ENCODE measurements at regions not wholly inside any gene's neighbourhood (a gene's known extent, or its start where the extent isn't known, plus 50 kb on each side); places are given as distances from the start of the nearest gene placed in this dataset.
"Not testable (repeated sequence)": the region's sequence is repeated elsewhere in the genome, so short reads cannot be mapped to it uniquely, and the experiment has no call there.

DNA sequence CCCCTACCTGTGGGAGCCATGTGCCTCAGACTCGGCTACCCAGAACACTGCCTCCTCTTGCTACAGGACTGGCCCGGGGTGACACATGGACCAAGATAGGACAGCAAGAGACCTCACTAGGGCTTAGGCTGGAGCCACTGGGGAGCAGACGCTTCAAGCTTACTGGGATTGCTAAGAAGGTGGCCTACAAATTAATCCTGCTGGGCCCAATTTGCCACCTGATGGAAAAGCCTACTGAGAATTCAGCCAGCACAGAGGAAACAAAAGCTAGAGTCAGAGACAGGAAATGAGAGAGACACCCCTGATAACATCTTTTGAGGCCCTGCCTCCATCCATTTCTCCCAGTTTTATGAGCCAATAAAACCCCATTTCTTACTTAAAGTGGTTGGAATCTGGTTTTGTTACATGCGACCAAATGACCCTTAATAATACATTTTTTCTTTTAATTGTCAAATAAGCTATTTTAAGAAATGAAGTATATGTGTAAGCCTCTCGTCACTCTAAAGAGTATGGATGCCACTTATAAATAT, 282.1 kb downstream of the CXCL12 start:
- DNase-seq (ENCODE audit: insufficient read length) (no peak), FAIRE-seq (peak; percentile 33)
- TF ChIP-seq TAF1 (IDR thresholded peaks at IDR 0.05; ENCODE audit: borderline replicate concordance, low read depth, low read length) (no peak), POLR2A (IDR thresholded peaks at IDR 0.05; ENCODE audit: low read depth, low read length) (no peak), POLR2AphosphoS5 (IDR thresholded peaks at IDR 0.05; ENCODE audit: low read depth, low read length) (no peak)

GRCh38 chr10:44101082-44101481, 283.8 kb downstream of the CXCL12 start:
- TF ChIP-seq POLR2AphosphoS5 (IDR thresholded peaks at IDR 0.05; ENCODE audit: low read depth, low read length) (no peak), TAF1 (IDR thresholded peaks at IDR 0.05; ENCODE audit: borderline replicate concordance, low read depth, low read length) (no peak), POLR2A (IDR thresholded peaks at IDR 0.05; ENCODE audit: low read depth, low read length) (no peak)
- DNase-seq (ENCODE audit: insufficient read length) (no peak), FAIRE-seq (no peak)

- TF ChIP-seq POLR2AphosphoS5 (IDR thresholded peaks at IDR 0.05; ENCODE audit: low read depth, low read length) (no peak), TAF1 (IDR thresholded peaks at IDR 0.05; ENCODE audit: borderline replicate concordance, low read depth, low read length) (no peak), POLR2A (IDR thresholded peaks at IDR 0.05; ENCODE audit: low read depth, low read length) (no peak)
- FAIRE-seq (no peak), DNase-seq (ENCODE audit: insufficient read length) (no peak)
Observed at GRCh38 chr10:44099511-44099910, 285.4 kb downstream of the CXCL12 start.

DNA sequence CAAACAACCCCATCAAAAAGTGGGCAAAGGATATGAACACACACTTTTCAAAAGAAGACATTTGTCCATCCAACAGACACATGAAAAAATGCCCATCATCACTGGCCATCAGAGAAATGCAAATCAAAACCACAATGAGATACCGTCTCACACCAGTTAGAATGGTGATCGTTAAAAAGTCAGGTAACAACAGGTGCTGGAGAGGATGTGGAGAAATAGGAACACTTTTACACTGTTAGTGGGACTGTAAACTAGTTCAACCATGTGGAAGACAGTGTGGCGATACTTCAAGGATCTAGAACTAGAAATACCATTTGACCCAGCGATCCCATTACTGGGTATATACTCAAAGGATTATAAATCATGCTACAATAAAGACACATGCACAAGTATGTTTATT, 288.7 kb downstream of the CXCL12 start:
- not testable (repeated sequence) for DNase-seq (ENCODE audit: insufficient read length); FAIRE-seq

DNA sequence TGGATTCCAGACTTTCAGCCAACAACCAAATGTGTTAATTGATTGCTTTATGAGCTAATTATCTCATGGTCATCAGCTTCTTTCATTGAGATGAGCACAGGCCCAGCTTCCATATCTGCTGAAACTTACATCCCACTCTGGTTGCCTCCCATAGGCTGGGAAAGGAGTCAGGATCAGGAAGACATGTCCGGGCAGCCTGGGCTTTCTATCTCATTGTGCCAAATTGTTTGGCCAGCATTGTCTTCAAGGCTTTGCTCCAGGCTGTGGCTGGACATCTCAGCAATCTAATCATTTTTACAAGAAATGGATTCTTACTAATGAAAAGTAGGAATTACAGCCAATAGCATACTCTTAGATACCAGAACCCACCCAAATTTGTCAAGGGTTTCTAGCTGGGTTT, 295.2 kb downstream of the CXCL12 start:
- TF ChIP-seq POLR2A (IDR thresholded peaks at IDR 0.05; ENCODE audit: low read depth, low read length) (no peak), POLR2AphosphoS5 (IDR thresholded peaks at IDR 0.05; ENCODE audit: low read depth, low read length) (no peak), TAF1 (IDR thresholded peaks at IDR 0.05; ENCODE audit: borderline replicate concordance, low read depth, low read length) (no peak)
- FAIRE-seq (no peak), DNase-seq (ENCODE audit: insufficient read length) (no peak)

GRCh38 chr10:44087403-44087802, 297.5 kb downstream of the CXCL12 start:
- FAIRE-seq (no peak), DNase-seq (ENCODE audit: insufficient read length) (no peak)
- TF ChIP-seq POLR2A (IDR thresholded peaks at IDR 0.05; ENCODE audit: low read depth, low read length) = no peak
- no peak for TF ChIP-seq POLR2AphosphoS5 (IDR thresholded peaks at IDR 0.05; ENCODE audit: low read depth, low read length)
- TF ChIP-seq TAF1 (IDR thresholded peaks at IDR 0.05; ENCODE audit: borderline replicate concordance, low read depth, low read length) = no peak

GRCh38 chr10:44083719-44084400, 301.0 kb downstream of the CXCL12 start:
- TF ChIP-seq POLR2A (IDR thresholded peaks at IDR 0.05; ENCODE audit: low read depth, low read length) (no peak), POLR2AphosphoS5 (IDR thresholded peaks at IDR 0.05; ENCODE audit: low read depth, low read length) (no peak), TAF1 (IDR thresholded peaks at IDR 0.05; ENCODE audit: borderline replicate concordance, low read depth, low read length) (no peak)
- no peak for DNase-seq (ENCODE audit: insufficient read length)
- no peak for FAIRE-seq

GRCh38 chr10:44071479-44071878, 313.4 kb downstream of the CXCL12 start:
- no peak for DNase-seq (ENCODE audit: insufficient read length)
- TF ChIP-seq POLR2AphosphoS5 (IDR thresholded peaks at IDR 0.05; ENCODE audit: low read depth, low read length) = no peak
- TF ChIP-seq POLR2A (IDR thresholded peaks at IDR 0.05; ENCODE audit: low read depth, low read length) = no peak
- no peak for TF ChIP-seq TAF1 (IDR thresholded peaks at IDR 0.05; ENCODE audit: borderline replicate concordance, low read depth, low read length)

DNA sequence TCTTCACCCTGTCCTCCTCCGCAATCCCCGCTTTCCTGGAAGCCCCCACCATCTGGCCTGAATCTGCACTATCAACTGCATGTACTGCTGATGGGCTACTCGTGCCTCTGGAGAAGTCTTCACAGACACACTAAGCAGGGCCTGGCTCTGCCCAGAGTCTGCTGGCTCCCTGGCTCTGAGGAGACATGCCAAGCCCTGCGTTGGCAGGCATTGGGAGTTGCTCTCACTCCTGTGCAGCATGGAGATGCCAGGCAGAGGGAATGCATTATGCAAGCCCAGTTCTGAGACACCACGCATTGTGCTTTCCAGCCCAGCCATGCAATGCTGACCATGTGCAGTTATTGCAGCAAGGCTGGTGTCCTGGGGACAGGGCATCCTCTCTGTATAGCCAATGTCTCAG, 314.6 kb downstream of the CXCL12 start:
- no peak for FAIRE-seq
- no peak for TF ChIP-seq TAF1 (IDR thresholded peaks at IDR 0.05; ENCODE audit: borderline replicate concordance, low read depth, low read length)
- TF ChIP-seq POLR2AphosphoS5 (IDR thresholded peaks at IDR 0.05; ENCODE audit: low read depth, low read length) = no peak
- no peak for TF ChIP-seq POLR2A (IDR thresholded peaks at IDR 0.05; ENCODE audit: low read depth, low read length)

More at GRCh38 chr10:44071479-44071878, 313.4 kb downstream of the CXCL12 start:
- no peak for FAIRE-seq

GRCh38 chr10:44069573-44069972, 315.3 kb downstream of the CXCL12 start:
- no peak for DNase-seq (ENCODE audit: insufficient read length)
- no peak for FAIRE-seq

More for the DNA sequence above, 314.6 kb downstream of the CXCL12 start:
- no peak for DNase-seq (ENCODE audit: insufficient read length)

GRCh38 chr10:44068716-44069482, 316.0 kb downstream of the CXCL12 start:
- FAIRE-seq (no peak), DNase-seq (ENCODE audit: insufficient read length) (no peak)
- TF ChIP-seq POLR2A (IDR thresholded peaks at IDR 0.05; ENCODE audit: low read depth, low read length) (no peak), POLR2AphosphoS5 (IDR thresholded peaks at IDR 0.05; ENCODE audit: low read depth, low read length) (no peak), TAF1 (IDR thresholded peaks at IDR 0.05; ENCODE audit: borderline replicate concordance, low read depth, low read length) (no peak)

More at GRCh38 chr10:44069573-44069972, 315.3 kb downstream of the CXCL12 start:
- TF ChIP-seq POLR2A (IDR thresholded peaks at IDR 0.05; ENCODE audit: low read depth, low read length) (no peak), POLR2AphosphoS5 (IDR thresholded peaks at IDR 0.05; ENCODE audit: low read depth, low read length) (no peak), TAF1 (IDR thresholded peaks at IDR 0.05; ENCODE audit: borderline replicate concordance, low read depth, low read length) (no peak)

DNA sequence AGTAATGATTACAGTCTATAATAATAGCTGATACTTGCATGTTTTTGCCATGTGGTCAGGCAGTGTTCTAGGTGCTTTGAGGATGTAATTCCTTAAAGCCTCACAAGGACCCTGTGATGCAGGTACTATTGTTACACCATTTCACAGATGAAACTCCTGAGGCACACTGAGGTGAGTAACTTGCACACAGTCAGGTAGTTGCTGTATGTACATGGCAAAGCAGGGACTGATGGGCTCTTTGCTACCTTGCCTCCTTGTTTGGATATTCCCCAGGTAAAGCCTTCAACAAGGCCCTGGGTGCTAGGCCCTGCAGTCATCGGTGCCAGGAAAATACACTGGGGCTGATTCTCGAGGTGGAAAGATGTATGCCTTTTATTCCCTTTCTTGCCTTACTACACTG, 317.5 kb downstream of the CXCL12 start:
- no peak for TF ChIP-seq TAF1 (IDR thresholded peaks at IDR 0.05; ENCODE audit: borderline replicate concordance, low read depth, low read length)
- TF ChIP-seq POLR2AphosphoS5 (IDR thresholded peaks at IDR 0.05; ENCODE audit: low read depth, low read length) = no peak
- no peak for TF ChIP-seq POLR2A (IDR thresholded peaks at IDR 0.05; ENCODE audit: low read depth, low read length)
- FAIRE-seq (no peak), DNase-seq (ENCODE audit: insufficient read length) (no peak)

Data from GM12892 (cell line).